Keratinocyte (primary cell): ENCODE measurements at regions not wholly inside any gene's neighbourhood (a gene's known extent, or its start where the extent isn't known, plus 50 kb on each side); places are given as distances from the start of the nearest gene placed in this dataset.

Experiments
- DNase-seq: peaks from one replicate; pipeline ENCODE4 v3.0.0-alpha.2; 2011; ENCODE audit warnings: low read depth, missing footprints, low spot score
- FAIRE-seq: peaks from 2 replicates; lab custom pipeline; 2011; peaks lifted over from hg19 to GRCh38; lab: Jason Lieb, UNC
- H2AFZ ChIP-seq: 2 replicates; pipeline ENCODE4 v1.6.0; 2012; ENCODE audit warnings: low read length, control low read depth, inconsistent platforms; ENCODE audit not compliant: control insufficient read depth
- H3K27ac ChIP-seq: 2 replicates; pipeline ENCODE4 v1.5.1; 2011; ENCODE audit warnings: low read length; ENCODE audit not compliant: control insufficient read depth, insufficient read depth
- H3K27me3 ChIP-seq: 3 replicates; pipeline ENCODE4 v1.6.0; 2011; ENCODE audit warnings: low read length; ENCODE audit not compliant: control insufficient read depth, insufficient read depth; ENCODE audit errors: extremely low read depth
- H3K36me3 ChIP-seq, 2 experiments: 2 replicates in 1 of 2; 3 replicates in 1 of 2; pipeline ENCODE4 v1.5.1; 2011; ENCODE audit warnings: low read length in 2 of 2, mild to moderate bottlenecking in 1 of 2; ENCODE audit not compliant: control insufficient read depth in 2 of 2, insufficient read depth in 2 of 2; ENCODE audit errors: extremely low read depth in 1 of 2
- H3K4me1 ChIP-seq: 3 replicates; pipeline ENCODE4 v1.5.1; 2011; ENCODE audit warnings: low read length; ENCODE audit not compliant: control insufficient read depth, insufficient read depth; ENCODE audit errors: extremely low read depth
- H3K4me2 ChIP-seq: 3 replicates; pipeline ENCODE4 v1.6.0; 2011; ENCODE audit warnings: low read depth, low read length; ENCODE audit not compliant: control insufficient read depth, insufficient read depth; ENCODE audit errors: extremely low read depth
- H3K4me3 ChIP-seq, 3 experiments: fragments of 200-600 bp in 1 of 3; sonication (generic) in 1 of 3; 2 replicates in 2 of 3; 3 replicates in 1 of 3; pipeline ENCODE4 v1.5.1; 2011 to 2016; ENCODE audit warnings: low read length in 3 of 3, mild to moderate bottlenecking in 3 of 3, control low read depth in 2 of 3, inconsistent platforms in 1 of 3, low read depth in 1 of 3, mixed read lengths in 1 of 3, mixed run types in 1 of 3, moderate library complexity in 1 of 3; ENCODE audit not compliant: control insufficient read depth in 2 of 3, insufficient read depth in 2 of 3; ENCODE audit errors: extremely low read depth in 1 of 3
- H3K79me2 ChIP-seq: 2 replicates; pipeline ENCODE4 v1.6.0; 2012; ENCODE audit warnings: low read length; ENCODE audit not compliant: control insufficient read depth, insufficient read depth
- H3K9ac ChIP-seq: 3 replicates; pipeline ENCODE4 v1.6.0; 2011; ENCODE audit warnings: low read length; ENCODE audit not compliant: control insufficient read depth, insufficient read depth; ENCODE audit errors: extremely low read depth
- H3K9me1 ChIP-seq: 3 replicates; pipeline ENCODE4 v1.6.0; 2011; ENCODE audit warnings: low read length; ENCODE audit not compliant: control insufficient read depth, insufficient read depth; ENCODE audit errors: extremely low read depth
- H3K9me3 ChIP-seq: 2 replicates; pipeline ENCODE4 v1.5.1; 2012; ENCODE audit warnings: low read depth, low read length; ENCODE audit not compliant: control insufficient read depth
- H4K20me1 ChIP-seq: 3 replicates; pipeline ENCODE4 v1.6.0; 2011; ENCODE audit warnings: low read length; ENCODE audit not compliant: control insufficient read depth, insufficient read depth; ENCODE audit errors: extremely low read depth
- EZH2 ChIP-seq: IDR thresholded peaks from one replicate; pipeline ENCODE4 v1.6.1; 2012; ENCODE audit warnings: inconsistent platforms, mild to moderate bottlenecking, low read length, moderate library complexity
- dilution Hi-C: fragments of 300-500 bp; cut with MboI; formaldehyde crosslinking; loops from one replicate; pipeline ENCODE4 v1.7.0; 2020; ENCODE audit warnings: low sequenced_read_pairs; ENCODE audit not compliant: extremely low pct_ligation_motif_present
- TF ChIP-seq, protein P1 (sequence below), 3 experiments: IDR thresholded peaks in 1 of 3; conservative IDR thresholded peaks in 1 of 3; optimal IDR thresholded peaks in 1 of 3; 2 replicates in 2 of 3; 3 replicates in 1 of 3; pipeline versions ENCODE3 to v1.5.1; 2011; ENCODE audit warnings: low read length in 3 of 3, mild to moderate bottlenecking in 3 of 3, moderate library complexity in 2 of 3, control low read depth in 1 of 3, inconsistent platforms in 1 of 3; ENCODE audit not compliant: insufficient read depth in 2 of 3; ENCODE audit errors: extremely low read depth in 1 of 3

DNA sequence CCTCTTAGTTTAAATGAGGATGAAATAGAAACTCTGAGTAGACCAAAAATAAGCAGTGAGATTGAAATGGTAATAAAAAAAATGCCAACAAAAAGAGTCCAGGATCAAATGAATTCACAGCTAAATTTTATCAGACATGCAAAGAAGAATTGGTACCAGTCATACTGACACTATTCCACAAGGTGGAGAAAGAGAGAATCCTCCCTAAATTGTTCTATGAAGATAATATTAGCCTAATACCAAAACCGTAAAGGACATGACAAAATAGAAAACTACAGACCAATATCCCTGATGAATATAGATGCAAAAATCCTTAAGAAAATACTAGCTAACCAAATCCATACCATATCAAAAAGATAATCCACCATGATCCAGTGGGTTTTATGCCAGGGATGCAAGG is 169.8 kb upstream of the CHORDC1 start:
- Histone ChIP-seq H2AFZ (no peak overlapping the region), H3K27me3 (no peaks in the 10 kb centered on the region), H3K9me3 (no peaks in the 10 kb centered on the region), H4K20me1 (no peaks in the 10 kb centered on the region), H3K9ac (no peak overlapping the region), H3K4me3 (no peak overlapping the region), H3K36me3 (no peaks in the 10 kb centered on the region), H3K9me1 (no peaks in the 10 kb centered on the region), H3K4me2 (no peak overlapping the region), H3K79me2 (no peaks in the 10 kb centered on the region), H3K27ac (no peak overlapping the region), H3K4me1 (no peaks in the 10 kb centered on the region)
- TF ChIP-seq EZH2: no peak
- TF ChIP-seq, protein P1, sequence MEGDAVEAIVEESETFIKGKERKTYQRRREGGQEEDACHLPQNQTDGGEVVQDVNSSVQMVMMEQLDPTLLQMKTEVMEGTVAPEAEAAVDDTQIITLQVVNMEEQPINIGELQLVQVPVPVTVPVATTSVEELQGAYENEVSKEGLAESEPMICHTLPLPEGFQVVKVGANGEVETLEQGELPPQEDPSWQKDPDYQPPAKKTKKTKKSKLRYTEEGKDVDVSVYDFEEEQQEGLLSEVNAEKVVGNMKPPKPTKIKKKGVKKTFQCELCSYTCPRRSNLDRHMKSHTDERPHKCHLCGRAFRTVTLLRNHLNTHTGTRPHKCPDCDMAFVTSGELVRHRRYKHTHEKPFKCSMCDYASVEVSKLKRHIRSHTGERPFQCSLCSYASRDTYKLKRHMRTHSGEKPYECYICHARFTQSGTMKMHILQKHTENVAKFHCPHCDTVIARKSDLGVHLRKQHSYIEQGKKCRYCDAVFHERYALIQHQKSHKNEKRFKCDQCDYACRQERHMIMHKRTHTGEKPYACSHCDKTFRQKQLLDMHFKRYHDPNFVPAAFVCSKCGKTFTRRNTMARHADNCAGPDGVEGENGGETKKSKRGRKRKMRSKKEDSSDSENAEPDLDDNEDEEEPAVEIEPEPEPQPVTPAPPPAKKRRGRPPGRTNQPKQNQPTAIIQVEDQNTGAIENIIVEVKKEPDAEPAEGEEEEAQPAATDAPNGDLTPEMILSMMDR (optimal IDR thresholded peaks at IDR 0.05 in 1 of 3, IDR thresholded peaks at IDR 0.05 in 1 of 3, conservative IDR thresholded peaks at IDR 0.05 in 1 of 3; ENCODE audit: extremely low read depth in 1 of 3, insufficient read depth in 2 of 3, low read length in 3 of 3): peak in 1 of 3 experiments; percentile 19
- no peak for FAIRE-seq
- dilution Hi-C loops: no loop called here
- no peak for DNase-seq

- Histone ChIP-seq H3K9ac (no peak overlapping the region), H2AFZ (no peak overlapping the region), H3K4me1 (no peaks in the 10 kb centered on the region), H3K9me3 (no peaks in the 10 kb centered on the region), H3K4me3 (no peak overlapping the region), H3K36me3 (no peaks in the 10 kb centered on the region), H3K79me2 (no peaks in the 10 kb centered on the region), H3K9me1 (no peaks in the 10 kb centered on the region), H3K27me3 (no peaks in the 10 kb centered on the region), H3K4me2 (no peak overlapping the region), H4K20me1 (no peaks in the 10 kb centered on the region), H3K27ac (no peak overlapping the region)
- FAIRE-seq: no peak
- no peak for TF ChIP-seq EZH2
- TF ChIP-seq, protein P1 (optimal IDR thresholded peaks at IDR 0.05 in 1 of 3, IDR thresholded peaks at IDR 0.05 in 1 of 3, conservative IDR thresholded peaks at IDR 0.05 in 1 of 3; ENCODE audit: extremely low read depth in 1 of 3, insufficient read depth in 2 of 3, low read length in 3 of 3): no peak
- dilution Hi-C loops: no loop called here
- no peak for DNase-seq
These were observed 168.9 kb upstream of the CHORDC1 start for GRCh38 chr11:90391756-90392155.
